Calu3 (cell line): ENCODE measurements at regions not wholly inside any gene's neighbourhood (a gene's known extent, or its start where the extent isn't known, plus 50 kb on each side); places are given as distances from the start of the nearest gene placed in this dataset.

Experiments used
- BruUV-seq: library from RNA; stranded (reverse); fragments of 400-500 nt; replicated peaks from 2 replicates; lab custom pipeline; 2021; lab: Mats Ljungman, UMichigan
- CTCF ChIA-PET: fragments of 300-600 bp; sonication (Branson Sonifier 250); formaldehyde crosslinking; loops from one replicate; lab custom pipeline; 2022; ENCODE audit warnings: antibody characterized with exemption; lab: Charles Lee
- DNase-seq: peaks from one replicate; pipeline ENCODE4 v3.0.0; 2022
- H3K27ac Mint-ChIP-seq: one replicate; pipeline ENCODE4 v1.8.0; 2022; ENCODE audit warnings: mixed read lengths; ENCODE audit not compliant: unreplicated experiment
- H3K27me3 Mint-ChIP-seq: one replicate; pipeline ENCODE4 v1.8.0; 2022; ENCODE audit warnings: mixed read lengths; ENCODE audit not compliant: unreplicated experiment
- H3K36me3 Mint-ChIP-seq: one replicate; pipeline ENCODE4 v1.8.0; 2022; ENCODE audit warnings: mild to moderate bottlenecking, moderate library complexity, mixed read lengths; ENCODE audit not compliant: insufficient read depth, unreplicated experiment
- H3K4me1 Mint-ChIP-seq: one replicate; pipeline ENCODE4 v1.8.0; 2022; ENCODE audit warnings: mild to moderate bottlenecking, low read depth, mixed read lengths; ENCODE audit not compliant: unreplicated experiment
- H3K4me3 Mint-ChIP-seq: one replicate; pipeline ENCODE4 v1.8.0; 2022; ENCODE audit warnings: mild to moderate bottlenecking, low read depth, moderate library complexity, mixed read lengths; ENCODE audit not compliant: unreplicated experiment
- H3K9me3 Mint-ChIP-seq: one replicate; pipeline ENCODE4 v1.8.0; 2022; ENCODE audit warnings: low read depth, mixed read lengths; ENCODE audit not compliant: unreplicated experiment
- intact Hi-C: fragments of 100-400 bp; cut with micrococcal nuclease; formaldehyde crosslinking; loops from one replicate; pipeline ENCODE4 v1.10.0; 2022; ENCODE audit not compliant: unreplicated experiment
- TF ChIP-seq, protein P1 (sequence below): fragments of 200-600 bp; IDR thresholded peaks from one replicate; pipeline ENCODE4 v1.8.0; 2022; ENCODE audit warnings: antibody characterized with exemption; ENCODE audit not compliant: unreplicated experiment

DNA sequence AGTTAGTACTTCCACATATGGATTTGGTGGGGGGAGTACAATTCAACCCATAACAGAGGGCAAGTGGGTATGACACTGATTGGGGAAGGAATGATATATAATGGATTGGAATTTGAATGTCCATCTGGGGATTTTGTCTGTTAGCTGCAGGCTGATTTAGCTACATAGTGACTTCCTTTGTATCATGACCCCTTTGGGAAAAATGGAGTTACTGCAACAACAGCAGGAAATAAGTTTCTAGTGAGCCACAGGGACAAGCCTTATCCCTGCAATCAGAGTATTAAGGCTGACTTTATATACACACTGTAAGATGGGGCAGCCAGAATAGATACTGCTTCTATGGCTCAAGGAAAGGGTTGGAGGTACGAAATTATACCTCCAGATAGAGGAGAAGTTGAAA, 404.4 kb upstream of the MEIS1 start:
- no TSS peak for BruUV-seq
- no peak overlapping the region for H3K4me3 Mint-ChIP-seq
- intact Hi-C loops: no loop called here
- H3K9me3 Mint-ChIP-seq: peaks cover 4% of the 10 kb centered on the region
- no peak for DNase-seq
- CTCF ChIA-PET: no interaction called here
- no peaks in the 10 kb centered on the region for H3K27me3 Mint-ChIP-seq
- H3K36me3 Mint-ChIP-seq: no peaks in the 10 kb centered on the region
- no peak overlapping the region for H3K27ac Mint-ChIP-seq
- TF ChIP-seq, protein P1, sequence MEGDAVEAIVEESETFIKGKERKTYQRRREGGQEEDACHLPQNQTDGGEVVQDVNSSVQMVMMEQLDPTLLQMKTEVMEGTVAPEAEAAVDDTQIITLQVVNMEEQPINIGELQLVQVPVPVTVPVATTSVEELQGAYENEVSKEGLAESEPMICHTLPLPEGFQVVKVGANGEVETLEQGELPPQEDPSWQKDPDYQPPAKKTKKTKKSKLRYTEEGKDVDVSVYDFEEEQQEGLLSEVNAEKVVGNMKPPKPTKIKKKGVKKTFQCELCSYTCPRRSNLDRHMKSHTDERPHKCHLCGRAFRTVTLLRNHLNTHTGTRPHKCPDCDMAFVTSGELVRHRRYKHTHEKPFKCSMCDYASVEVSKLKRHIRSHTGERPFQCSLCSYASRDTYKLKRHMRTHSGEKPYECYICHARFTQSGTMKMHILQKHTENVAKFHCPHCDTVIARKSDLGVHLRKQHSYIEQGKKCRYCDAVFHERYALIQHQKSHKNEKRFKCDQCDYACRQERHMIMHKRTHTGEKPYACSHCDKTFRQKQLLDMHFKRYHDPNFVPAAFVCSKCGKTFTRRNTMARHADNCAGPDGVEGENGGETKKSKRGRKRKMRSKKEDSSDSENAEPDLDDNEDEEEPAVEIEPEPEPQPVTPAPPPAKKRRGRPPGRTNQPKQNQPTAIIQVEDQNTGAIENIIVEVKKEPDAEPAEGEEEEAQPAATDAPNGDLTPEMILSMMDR: no peak
- H3K4me1 Mint-ChIP-seq: no peaks in the 10 kb centered on the region

GRCh38 chr2:66024391-66024790, 410.5 kb upstream of the MEIS1 start:
- DNase-seq: peak; percentile 37
- BruUV-seq: no TSS peak
- no peak overlapping the region for H3K27ac Mint-ChIP-seq
- CTCF ChIA-PET: no interaction called here
- H3K9me3 Mint-ChIP-seq: peaks cover 8% of the 10 kb centered on the region
- intact Hi-C loops: no loop called here
- TF ChIP-seq, protein P1: no peak
- no peaks in the 10 kb centered on the region for H3K36me3 Mint-ChIP-seq
- no peaks in the 10 kb centered on the region for H3K27me3 Mint-ChIP-seq
- H3K4me1 Mint-ChIP-seq: peaks cover 11% of the 10 kb centered on the region
- H3K4me3 Mint-ChIP-seq: no peak overlapping the region

- peaks cover 6% of the 10 kb centered on the region for H3K9me3 Mint-ChIP-seq
- H3K4me3 Mint-ChIP-seq: no peak overlapping the region
- no peak for DNase-seq
- H3K4me1 Mint-ChIP-seq: peaks cover 11% of the 10 kb centered on the region
- CTCF ChIA-PET: interaction anchor here (0.5 kb wide), 1 partner anchor 275 kb away, joined by 3 read pairs; no protein-coding TSS in a partner anchor
- no peaks in the 10 kb centered on the region for H3K36me3 Mint-ChIP-seq
- TF ChIP-seq, protein P1: no peak
- H3K27me3 Mint-ChIP-seq: no peaks in the 10 kb centered on the region
- BruUV-seq: no TSS peak
- H3K27ac Mint-ChIP-seq: no peak overlapping the region
- intact Hi-C loops: no loop called here
Observed at GRCh38 chr2:66021296-66021695, 413.6 kb upstream of the MEIS1 start.

DNA sequence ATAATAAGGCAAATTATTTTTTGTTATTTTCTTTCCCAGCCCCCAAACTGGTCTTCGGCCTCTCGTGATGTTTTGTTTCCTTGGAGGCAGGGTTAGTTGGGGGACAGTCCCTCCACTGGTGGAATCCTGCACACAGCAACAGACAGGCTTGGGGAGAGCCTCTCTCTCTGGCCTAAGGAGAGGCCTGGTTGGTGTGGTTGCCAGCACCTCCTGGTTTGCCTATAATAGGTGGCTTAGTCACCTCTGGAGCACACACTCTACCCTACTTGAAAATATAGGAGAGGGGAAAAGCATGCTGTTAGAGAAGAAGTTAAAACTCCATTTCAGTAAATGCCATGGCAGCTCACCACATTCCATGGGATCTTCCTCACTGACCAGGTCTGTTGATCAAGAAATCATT, 417.2 kb upstream of the MEIS1 start:
- H3K27me3 Mint-ChIP-seq: no peaks in the 10 kb centered on the region
- no peak for DNase-seq
- H3K36me3 Mint-ChIP-seq: no peaks in the 10 kb centered on the region
- H3K9me3 Mint-ChIP-seq: peaks cover 4% of the 10 kb centered on the region
- intact Hi-C loops: no loop called here
- H3K4me3 Mint-ChIP-seq: no peak overlapping the region
- no TSS peak for BruUV-seq
- CTCF ChIA-PET: no interaction called here
- H3K4me1 Mint-ChIP-seq: no peaks in the 10 kb centered on the region
- TF ChIP-seq, protein P1: no peak
- H3K27ac Mint-ChIP-seq: no peak overlapping the region
